ENCODE measurements at regions not wholly inside any gene's neighbourhood (a gene's known extent, or its start where the extent isn't known, plus 50 kb on each side); places are given as distances from the start of the nearest gene placed in this dataset.
A peak's percentile ranks its signal among the peaks of the same experiment; 100 is the strongest.

GRCh38 chr4:24704149-24704548, 91.2 kb upstream of the SOD3 start:
- WGBS (ENCODE audit: insufficient coverage), result 32% methylated on average over 5 of the region's 6 CpGs
- Histone ChIP-seq H3K4me1 (ENCODE audit: control insufficient read depth, insufficient read depth, low read length) (no peaks in the 10 kb centered on the region), H3K4me3 (ENCODE audit: low read depth, low read length) (no peak overlapping the region), H3K9me3 (ENCODE audit: control insufficient read depth, insufficient read depth, low read length) (no peaks in the 10 kb centered on the region), H3K27ac (ENCODE audit: low read depth, low read length) (no peak overlapping the region), H3K27me3 (ENCODE audit: control insufficient read depth, insufficient read depth, low read length) (no peaks in the 10 kb centered on the region), H3K36me3 (ENCODE audit: control insufficient read depth, insufficient read depth, low read length) (no peaks in the 10 kb centered on the region)
- DNase-seq (ENCODE audit: low read depth in 4 of 6, low spot score in 6 of 6), result no peak

- DNase-seq (ENCODE audit: low read depth in 4 of 6, low spot score in 6 of 6), result peak in 1 of 6 donors; percentile 37
- no peaks in the 10 kb centered on the region for H3K27me3 ChIP-seq (ENCODE audit: control insufficient read depth, insufficient read depth, low read length)
- no peaks in the 10 kb centered on the region for H3K9me3 ChIP-seq (ENCODE audit: control insufficient read depth, insufficient read depth, low read length)
- 77% methylated on average over 7 of the region's 10 CpGs for WGBS (ENCODE audit: insufficient coverage)
- H3K36me3 ChIP-seq (ENCODE audit: control insufficient read depth, insufficient read depth, low read length), result no peaks in the 10 kb centered on the region
- H3K4me1 ChIP-seq (ENCODE audit: control insufficient read depth, insufficient read depth, low read length), result no peaks in the 10 kb centered on the region
- no peak overlapping the region for H3K4me3 ChIP-seq (ENCODE audit: low read depth, low read length)
- no peak overlapping the region for H3K27ac ChIP-seq (ENCODE audit: low read depth, low read length)
Measured at GRCh38 chr4:24705016-24705753, 90.2 kb upstream of the SOD3 start.

- Histone ChIP-seq H3K4me1 (ENCODE audit: control insufficient read depth, insufficient read depth, low read length) (no peaks in the 10 kb centered on the region), H3K4me3 (ENCODE audit: low read depth, low read length) (no peak overlapping the region), H3K36me3 (ENCODE audit: control insufficient read depth, insufficient read depth, low read length) (no peaks in the 10 kb centered on the region), H3K9me3 (ENCODE audit: control insufficient read depth, insufficient read depth, low read length) (peaks cover 10% of the 10 kb centered on the region), H3K27ac (ENCODE audit: low read depth, low read length) (no peak overlapping the region), H3K27me3 (ENCODE audit: control insufficient read depth, insufficient read depth, low read length) (no peaks in the 10 kb centered on the region)
- DNase-seq (ENCODE audit: low read depth in 4 of 6, low spot score in 6 of 6), result no peak
- no CpG with 5 or more reads among the region's 2 CpGs for WGBS (ENCODE audit: insufficient coverage)
Measured at GRCh38 chr4:24713604-24714003, 81.8 kb upstream of the SOD3 start.

- no peak for DNase-seq (ENCODE audit: low read depth in 4 of 6, low spot score in 6 of 6)
- 54% methylated on average over 2 of the region's 5 CpGs for WGBS (ENCODE audit: insufficient coverage)
- no peak overlapping the region for H3K27ac ChIP-seq (ENCODE audit: low read depth, low read length)
Measured at GRCh38 chr4:24719615-24720014, 75.8 kb upstream of the SOD3 start.

GRCh38 chr4:24720436-24720835, 74.9 kb upstream of the SOD3 start:
- peaks cover 7% of the 10 kb centered on the region for H3K9me3 ChIP-seq (ENCODE audit: control insufficient read depth, insufficient read depth, low read length)
- WGBS (ENCODE audit: insufficient coverage), result no CpG with 5 or more reads among the region's 1 CpG
- DNase-seq (ENCODE audit: low read depth in 4 of 6, low spot score in 6 of 6), result no peak
- no peaks in the 10 kb centered on the region for H3K4me1 ChIP-seq (ENCODE audit: control insufficient read depth, insufficient read depth, low read length)
- no peak overlapping the region for H3K27ac ChIP-seq (ENCODE audit: low read depth, low read length)
- no peaks in the 10 kb centered on the region for H3K27me3 ChIP-seq (ENCODE audit: control insufficient read depth, insufficient read depth, low read length)
- H3K4me3 ChIP-seq (ENCODE audit: low read depth, low read length), result no peak overlapping the region
- H3K36me3 ChIP-seq (ENCODE audit: control insufficient read depth, insufficient read depth, low read length), result no peaks in the 10 kb centered on the region

More at GRCh38 chr4:24719615-24720014, 75.8 kb upstream of the SOD3 start:
- H3K36me3 ChIP-seq (ENCODE audit: control insufficient read depth, insufficient read depth, low read length), result no peaks in the 10 kb centered on the region
- H3K4me3 ChIP-seq (ENCODE audit: low read depth, low read length), result no peak overlapping the region
- no peaks in the 10 kb centered on the region for H3K4me1 ChIP-seq (ENCODE audit: control insufficient read depth, insufficient read depth, low read length)
- peaks cover 8% of the 10 kb centered on the region for H3K9me3 ChIP-seq (ENCODE audit: control insufficient read depth, insufficient read depth, low read length)
- H3K27me3 ChIP-seq (ENCODE audit: control insufficient read depth, insufficient read depth, low read length), result no peaks in the 10 kb centered on the region

- H3K27me3 ChIP-seq (ENCODE audit: control insufficient read depth, insufficient read depth, low read length), result no peaks in the 10 kb centered on the region
- 40% methylated on average over 1 of the region's 2 CpGs for WGBS (ENCODE audit: insufficient coverage)
- no peak for DNase-seq (ENCODE audit: low read depth in 4 of 6, low spot score in 6 of 6)
- H3K27ac ChIP-seq (ENCODE audit: low read depth, low read length), result no peak overlapping the region
- no peaks in the 10 kb centered on the region for H3K4me1 ChIP-seq (ENCODE audit: control insufficient read depth, insufficient read depth, low read length)
- H3K9me3 ChIP-seq (ENCODE audit: control insufficient read depth, insufficient read depth, low read length), result peaks cover 2% of the 10 kb centered on the region
- H3K36me3 ChIP-seq (ENCODE audit: control insufficient read depth, insufficient read depth, low read length), result no peaks in the 10 kb centered on the region
- no peak overlapping the region for H3K4me3 ChIP-seq (ENCODE audit: low read depth, low read length)
Measured at GRCh38 chr4:24720979-24721378, 74.4 kb upstream of the SOD3 start.

GRCh38 chr4:24722026-24722568, 73.3 kb upstream of the SOD3 start:
- Histone ChIP-seq H3K9me3 (ENCODE audit: control insufficient read depth, insufficient read depth, low read length) (no peaks in the 10 kb centered on the region), H3K4me3 (ENCODE audit: low read depth, low read length) (no peak overlapping the region), H3K36me3 (ENCODE audit: control insufficient read depth, insufficient read depth, low read length) (no peaks in the 10 kb centered on the region), H3K27me3 (ENCODE audit: control insufficient read depth, insufficient read depth, low read length) (peaks cover 4% of the 10 kb centered on the region), H3K27ac (ENCODE audit: low read depth, low read length) (no peak overlapping the region), H3K4me1 (ENCODE audit: control insufficient read depth, insufficient read depth, low read length) (no peaks in the 10 kb centered on the region)
- WGBS (ENCODE audit: insufficient coverage), result 90% methylated on average over 2 of the region's 4 CpGs
- DNase-seq (ENCODE audit: low read depth in 4 of 6, low spot score in 6 of 6), result no peak

GRCh38 chr4:24727390-24728224, 67.8 kb upstream of the SOD3 start:
- no peak for DNase-seq (ENCODE audit: low read depth in 4 of 6, low spot score in 6 of 6)
- H3K4me1 ChIP-seq (ENCODE audit: control insufficient read depth, insufficient read depth, low read length), result peaks cover 4% of the 10 kb centered on the region
- no peak overlapping the region for H3K4me3 ChIP-seq (ENCODE audit: low read depth, low read length)
- no peaks in the 10 kb centered on the region for H3K36me3 ChIP-seq (ENCODE audit: control insufficient read depth, insufficient read depth, low read length)
- H3K27ac ChIP-seq (ENCODE audit: low read depth, low read length), result no peak overlapping the region
- WGBS (ENCODE audit: insufficient coverage), result 0% methylated on average over 1 of the region's 13 CpGs
- peaks cover 4% of the 10 kb centered on the region for H3K27me3 ChIP-seq (ENCODE audit: control insufficient read depth, insufficient read depth, low read length)
- no peaks in the 10 kb centered on the region for H3K9me3 ChIP-seq (ENCODE audit: control insufficient read depth, insufficient read depth, low read length)

- Histone ChIP-seq H3K27me3 (ENCODE audit: control insufficient read depth, insufficient read depth, low read length) (peaks cover 4% of the 10 kb centered on the region), H3K4me3 (ENCODE audit: low read depth, low read length) (no peak overlapping the region), H3K36me3 (ENCODE audit: control insufficient read depth, insufficient read depth, low read length) (no peaks in the 10 kb centered on the region), H3K4me1 (ENCODE audit: control insufficient read depth, insufficient read depth, low read length) (peaks cover 4% of the 10 kb centered on the region), H3K9me3 (ENCODE audit: control insufficient read depth, insufficient read depth, low read length) (no peaks in the 10 kb centered on the region), H3K27ac (ENCODE audit: low read depth, low read length) (no peak overlapping the region)
- peak in 1 of 6 donors; percentile 84 for DNase-seq (ENCODE audit: low read depth in 4 of 6, low spot score in 6 of 6)
- whole genome bisulfite sequencing (ENCODE audit: insufficient coverage), result 100% methylated on average over 1 of the region's 6 CpGs
Measured at GRCh38 chr4:24729119-24729730, 66.1 kb upstream of the SOD3 start.

Measured in spinal cord (tissue), 9 donors.